ENCODE measurements at regions not wholly inside any gene's neighbourhood (a gene's known extent, or its start where the extent isn't known, plus 50 kb on each side); places are given as distances from the start of the nearest gene placed in this dataset.
"Not testable (repeated sequence)": the region's sequence is repeated elsewhere in the genome, so short reads cannot be mapped to it uniquely, and the experiment has no call there.

DNA sequence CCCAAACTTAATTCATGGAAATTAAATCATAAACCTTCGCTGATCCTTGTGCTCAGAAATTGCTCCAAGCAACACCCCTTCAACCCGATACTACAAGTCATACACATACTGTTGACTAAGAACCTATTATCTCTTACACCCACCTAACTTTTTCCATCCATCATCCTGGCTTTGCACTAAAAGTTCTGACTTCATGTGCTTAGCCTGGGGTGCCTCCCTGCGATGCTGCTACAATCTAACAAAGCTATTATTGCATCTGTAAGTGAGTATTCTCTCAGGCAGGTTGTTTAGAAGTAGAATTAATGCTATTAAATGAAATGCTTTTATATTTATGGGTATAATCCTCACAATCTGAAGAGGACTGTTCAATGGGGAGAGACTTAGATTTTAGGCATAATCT lies 619.8 kb downstream of the CCDC85A start:
- DNase-seq (ENCODE audit: low read depth): no peak

DNA sequence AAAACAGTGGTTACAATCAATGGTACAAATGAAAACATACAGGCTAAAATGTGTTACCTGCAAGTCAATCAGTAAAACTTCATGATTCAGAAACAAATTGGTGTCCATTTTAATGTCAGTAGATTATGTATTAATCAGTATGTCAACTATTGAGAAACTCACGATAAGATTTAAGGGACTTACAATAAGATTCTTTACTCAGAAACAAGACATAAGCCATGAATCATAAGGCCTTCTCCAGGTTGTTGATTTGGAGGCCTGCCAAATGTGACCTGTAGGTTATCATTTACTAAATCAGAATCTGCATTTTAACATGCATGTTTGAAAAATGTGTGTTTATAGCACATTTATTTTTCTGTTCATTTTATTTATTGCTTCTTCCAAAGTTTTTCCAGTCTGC lies 623.1 kb downstream of the CCDC85A start:
- no peak for DNase-seq (ENCODE audit: low read depth)

DNA sequence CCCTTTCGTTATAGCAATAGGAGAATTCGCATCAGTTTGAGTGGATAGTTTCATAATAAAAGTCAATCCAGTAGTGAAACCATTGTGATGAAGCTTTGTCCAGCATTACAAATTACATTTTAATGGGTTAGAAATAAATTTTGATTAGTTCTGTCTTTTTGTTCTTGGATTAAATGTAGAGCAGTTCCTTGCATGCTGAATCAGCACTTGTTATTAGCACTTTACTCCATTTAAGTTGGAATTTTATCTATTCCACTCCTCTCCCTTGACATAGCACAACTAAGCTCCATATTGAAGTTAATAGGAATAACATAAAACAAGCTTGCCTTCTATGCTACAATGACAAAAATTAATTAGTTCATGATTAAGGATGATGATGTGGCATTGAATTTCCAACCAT lies 624.1 kb downstream of the CCDC85A start:
- DNase-seq (ENCODE audit: low read depth): no peak

DNA sequence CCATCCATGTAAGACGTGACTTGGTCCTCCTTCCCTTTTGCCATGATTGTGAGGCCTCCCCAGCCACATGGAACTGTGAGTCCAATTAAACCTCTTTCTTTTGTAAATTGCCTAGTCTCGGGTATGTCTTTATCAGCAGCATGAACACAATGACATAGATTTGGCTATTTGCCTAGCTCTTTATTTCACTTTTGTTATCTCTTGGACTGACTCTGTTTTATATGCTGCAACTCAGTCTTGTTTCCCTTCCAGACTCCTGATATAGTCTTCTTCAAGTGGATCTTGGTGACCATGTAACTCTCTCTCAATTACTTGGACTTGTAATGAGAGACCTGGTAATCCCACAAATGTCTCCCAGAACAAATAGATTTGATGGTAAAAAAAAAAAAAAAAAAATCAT lies 627.6 kb downstream of the CCDC85A start:
- DNase-seq (ENCODE audit: low read depth): peak; percentile 13

DNA sequence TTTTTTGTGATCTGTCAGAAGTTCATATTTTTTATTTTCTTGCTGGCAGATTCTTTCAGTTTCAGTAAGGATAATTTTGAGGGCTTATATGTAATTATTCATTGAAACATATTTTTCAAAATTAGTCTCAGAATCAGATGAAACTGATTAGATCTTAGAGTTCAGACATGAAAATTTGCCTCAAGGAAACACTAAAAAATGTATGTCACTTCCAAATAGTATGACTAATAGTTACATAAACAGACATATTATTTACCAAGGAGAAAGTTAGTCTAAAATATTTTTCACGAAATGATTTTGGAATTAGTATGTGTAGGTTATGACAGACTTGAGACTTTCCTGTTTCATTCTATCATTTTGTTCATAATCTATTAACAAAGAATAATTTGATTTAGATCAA lies 628.6 kb downstream of the CCDC85A start:
- DNase-seq (ENCODE audit: low read depth): peak; percentile 45

DNA sequence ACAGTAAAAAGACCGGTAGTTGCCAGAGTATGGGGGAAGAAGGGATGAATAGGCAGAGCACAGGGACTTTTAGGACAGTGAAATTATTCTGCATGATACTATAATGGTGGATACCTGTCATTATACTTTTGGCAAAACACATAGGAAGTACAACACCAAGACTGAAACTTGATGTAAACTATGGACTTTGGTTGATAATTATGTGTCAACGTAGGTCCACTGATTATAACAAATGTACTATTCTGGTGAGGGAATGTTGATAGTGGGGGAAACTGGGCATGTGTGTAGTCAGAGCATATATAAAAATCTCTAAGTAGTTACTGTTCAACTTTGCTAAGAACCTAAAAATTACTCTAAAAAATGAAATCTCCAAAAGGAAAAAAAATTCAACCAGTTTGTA lies 629.7 kb downstream of the CCDC85A start:
- no peak for DNase-seq (ENCODE audit: low read depth)

DNA sequence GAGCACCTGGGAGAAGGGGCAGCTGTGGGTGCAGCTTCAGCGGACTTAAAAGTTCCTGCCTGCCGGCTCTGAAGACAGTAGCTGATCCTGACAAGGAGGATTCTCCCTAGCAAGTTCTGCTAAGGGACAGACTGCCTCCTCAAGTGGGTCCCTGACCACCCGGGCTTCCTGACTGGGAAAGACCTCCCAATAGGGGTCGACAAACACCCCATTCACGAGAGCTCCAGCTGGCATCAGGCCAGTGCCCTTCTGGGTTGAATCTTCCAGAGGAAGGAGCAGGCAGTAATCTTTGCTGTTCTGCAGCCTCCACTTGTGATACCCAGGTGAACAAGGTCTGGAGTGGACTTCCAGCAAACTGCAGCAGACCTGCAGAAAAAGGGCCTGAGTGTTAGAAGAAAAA lies 632.9 kb downstream of the CCDC85A start:
- DNase-seq (ENCODE audit: low read depth): no peak

DNA sequence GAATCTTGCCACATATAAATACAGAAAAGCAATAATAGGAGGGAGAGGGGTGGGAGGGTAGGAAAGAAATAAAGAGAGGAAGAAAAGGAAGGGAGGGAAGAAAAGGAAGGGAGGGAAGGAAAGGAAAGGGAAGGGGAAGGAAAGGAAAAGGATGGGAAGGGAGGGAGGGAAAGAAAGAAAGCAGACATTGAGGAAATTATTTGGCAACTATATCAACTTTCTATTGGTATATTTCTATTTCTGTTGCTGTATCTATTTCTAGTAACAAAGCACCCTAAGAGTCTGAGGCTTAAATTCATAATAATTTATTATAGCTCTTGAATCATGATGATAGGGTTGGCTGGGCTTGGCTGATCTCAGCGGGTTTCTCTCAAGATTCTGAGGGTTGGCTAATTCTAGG lies 648.0 kb downstream of the CCDC85A start:
- no peak for DNase-seq (ENCODE audit: low read depth)

DNA sequence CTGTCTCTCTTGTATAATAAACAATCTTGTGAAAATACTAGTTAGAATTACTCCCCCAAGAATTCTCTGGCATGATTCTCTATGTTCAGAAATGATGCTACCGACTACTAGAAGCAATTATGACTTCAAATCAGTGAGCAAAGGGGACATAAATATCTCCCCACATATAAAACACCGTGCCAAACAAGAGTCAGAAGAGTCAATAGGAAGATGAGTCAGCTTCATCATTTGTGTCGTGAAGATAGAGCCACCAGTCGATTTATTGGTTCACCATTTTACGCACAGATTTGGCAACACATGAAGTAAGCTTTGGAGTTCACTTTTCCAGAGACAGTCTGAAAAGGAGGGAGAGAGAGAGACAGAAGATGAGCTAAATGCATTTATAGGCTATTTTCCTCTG lies 650.9 kb downstream of the CCDC85A start:
- DNase-seq (ENCODE audit: low read depth): no peak

DNA sequence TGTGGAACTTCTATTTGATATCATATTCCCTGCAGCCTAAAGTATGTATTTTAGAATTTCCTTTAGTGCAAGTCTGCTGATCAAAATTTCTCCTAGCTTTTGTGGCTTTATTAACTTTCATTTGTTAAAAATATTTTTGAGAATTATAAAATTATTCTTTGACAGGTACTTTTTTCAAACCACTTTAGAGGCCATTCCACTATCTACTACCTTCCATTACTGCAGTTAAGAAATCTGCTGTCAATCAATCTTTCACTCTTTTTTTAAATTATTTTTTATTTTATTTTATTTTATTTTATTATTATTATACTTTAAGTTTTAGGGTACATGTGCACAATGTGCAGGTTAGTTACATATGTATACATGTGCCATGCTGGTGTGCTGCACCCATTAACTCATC lies 656.2 kb downstream of the CCDC85A start:
- not testable (repeated sequence) for DNase-seq (ENCODE audit: low read depth)

DNA sequence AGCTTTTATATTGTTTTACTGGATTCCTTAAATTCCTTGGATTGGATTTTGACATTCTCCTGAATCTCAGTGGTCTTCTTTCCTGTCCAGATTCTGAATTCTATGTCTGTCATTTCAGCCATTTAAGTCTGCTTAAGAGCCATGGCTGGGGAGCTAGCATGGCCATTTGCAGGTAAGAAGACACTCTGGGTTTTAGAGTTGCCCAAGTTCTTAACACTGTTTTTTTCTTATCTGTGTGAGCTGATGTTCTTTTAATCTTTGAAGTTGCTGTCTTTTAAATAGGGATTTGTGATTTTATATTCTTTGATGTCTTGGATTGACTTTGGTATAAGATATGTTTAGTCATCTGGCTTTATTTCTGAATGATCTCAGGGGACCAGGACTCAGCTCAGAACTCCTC lies 677.2 kb downstream of the CCDC85A start:
- DNase-seq (ENCODE audit: low read depth): peak; percentile 6

DNA sequence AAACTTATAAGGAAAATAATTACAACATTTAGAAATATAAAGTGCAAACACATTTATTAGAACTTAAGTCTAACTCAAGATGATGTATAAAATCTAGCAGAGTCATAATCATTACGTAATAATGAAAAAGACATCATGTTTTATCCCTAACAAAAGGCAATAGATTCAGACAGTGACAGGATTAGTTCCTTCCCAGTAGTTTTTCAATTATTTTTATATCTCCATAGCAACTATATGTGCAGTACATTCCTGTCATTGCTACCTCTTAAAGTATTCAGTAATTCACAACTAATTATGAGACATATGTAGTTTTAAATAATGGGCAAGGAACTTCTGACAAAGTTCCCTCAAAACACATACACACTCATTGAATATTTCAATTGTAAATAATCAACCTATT lies 687.9 kb downstream of the CCDC85A start:
- peak; percentile 54 for DNase-seq (ENCODE audit: low read depth)

DNA sequence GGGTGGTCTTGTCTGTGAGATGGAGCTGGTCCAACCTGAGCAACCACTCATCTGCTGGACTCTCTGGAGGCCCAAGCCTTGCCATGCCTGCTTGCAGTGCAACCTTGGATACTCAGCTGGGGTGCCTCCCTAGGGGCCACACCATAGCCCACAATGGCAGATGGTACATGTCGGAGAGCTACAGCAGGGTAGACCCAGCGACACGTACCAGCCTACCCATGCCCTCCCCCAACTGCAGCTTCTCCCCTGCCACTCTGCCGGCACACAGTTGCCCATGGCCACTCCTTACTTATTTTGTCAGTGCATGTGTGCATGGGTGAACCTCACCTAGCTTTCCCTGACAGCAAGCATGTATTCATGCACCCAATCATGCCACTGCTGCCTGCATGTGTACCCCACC lies 690.9 kb downstream of the CCDC85A start:
- no peak for DNase-seq (ENCODE audit: low read depth)

DNA sequence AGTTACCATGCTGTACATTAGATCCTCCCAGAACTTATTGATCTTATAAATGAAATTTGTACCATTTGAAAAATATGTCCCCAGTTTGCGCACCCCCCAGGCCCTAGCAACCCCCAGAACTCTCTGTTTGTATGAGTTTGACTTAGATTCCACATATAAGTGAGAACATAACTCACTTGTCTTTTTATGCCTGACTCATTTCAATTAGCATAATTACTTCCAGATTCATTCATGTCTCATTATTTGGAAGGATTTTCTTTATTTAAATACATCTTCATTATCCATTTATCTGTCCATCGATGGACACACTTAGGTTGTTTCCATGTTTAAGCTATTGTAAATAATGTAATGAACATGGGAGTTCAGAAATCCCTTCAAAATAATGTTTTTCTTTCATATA lies 705.9 kb downstream of the CCDC85A start:
- peak; percentile 25 for DNase-seq (ENCODE audit: low read depth)

DNA sequence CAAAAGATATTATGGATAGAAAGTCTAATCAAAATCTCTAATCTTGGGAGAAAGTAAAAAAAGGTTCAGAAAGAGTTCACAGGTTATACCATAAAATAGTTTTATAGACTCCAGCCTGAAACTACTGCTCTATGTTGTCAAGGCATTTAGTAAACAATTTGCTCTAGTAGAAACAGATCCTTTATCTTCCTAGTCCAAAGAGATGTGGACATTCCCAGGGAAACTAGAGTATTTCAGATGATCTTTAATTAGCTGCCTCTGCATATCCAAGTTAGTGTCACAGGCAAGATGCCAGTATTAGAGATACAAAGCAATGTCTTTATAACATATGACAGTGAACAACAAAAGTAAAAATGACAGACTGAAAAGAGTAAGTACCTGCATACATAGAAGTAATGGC lies 708.6 kb downstream of the CCDC85A start:
- DNase-seq (ENCODE audit: low read depth): peak; percentile 44

DNA sequence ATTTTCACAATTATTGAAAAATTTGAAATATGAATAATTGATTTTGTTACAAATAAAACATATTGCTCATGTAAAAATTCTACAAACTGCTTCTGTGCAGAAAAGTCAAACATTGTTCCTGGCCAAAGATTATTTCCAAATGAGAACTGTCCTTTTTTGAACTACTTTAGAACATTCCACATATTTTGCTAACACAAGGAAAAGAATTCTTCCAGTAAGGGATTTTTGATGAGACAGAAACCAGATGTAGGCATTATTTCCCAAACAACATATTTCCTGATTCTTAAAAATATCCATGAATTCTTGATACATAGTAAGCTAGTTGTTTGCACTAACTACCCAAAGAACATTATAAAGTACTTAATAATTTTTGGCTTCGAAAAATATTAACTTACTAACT lies 715.2 kb downstream of the CCDC85A start:
- DNase-seq (ENCODE audit: low read depth): peak; percentile 42

DNA sequence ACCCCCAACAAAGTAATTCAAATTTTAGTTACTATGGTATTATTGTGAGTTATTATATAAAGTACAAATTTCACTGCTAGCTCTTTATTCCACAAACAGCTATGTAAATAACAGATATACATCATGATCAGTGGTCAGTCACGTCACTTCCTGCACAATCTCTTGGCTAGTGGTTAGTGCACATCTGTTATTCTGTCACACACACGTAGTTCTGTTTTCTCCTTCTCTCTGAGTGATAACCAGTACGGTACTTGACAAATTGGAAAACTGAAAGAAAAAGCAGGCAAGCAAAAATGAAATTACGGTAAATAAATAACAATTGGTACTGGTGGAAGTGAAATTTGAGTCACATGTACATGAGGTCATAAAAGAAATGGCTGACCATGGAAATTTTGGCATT lies 728.7 kb downstream of the CCDC85A start:
- no peak for DNase-seq (ENCODE audit: low read depth)

DNA sequence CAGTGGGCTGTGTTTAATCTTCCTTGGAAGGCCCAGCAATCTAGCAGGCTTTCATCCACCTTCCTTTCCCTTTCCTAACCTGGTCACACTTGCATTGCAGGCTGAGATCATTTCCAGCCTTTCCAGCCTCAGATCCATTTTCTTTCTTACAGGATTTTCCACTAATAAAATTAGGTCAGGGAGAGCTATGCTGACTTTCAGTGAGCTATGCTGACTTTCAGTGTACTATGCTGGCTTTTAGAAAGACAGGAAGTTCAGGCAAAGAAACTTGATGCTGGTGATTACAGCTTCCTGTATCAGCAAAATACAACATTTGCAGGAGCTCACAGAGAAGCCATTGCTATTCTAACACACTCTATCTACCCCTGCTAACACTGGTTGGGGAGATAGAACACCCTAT lies 735.0 kb downstream of the CCDC85A start:
- DNase-seq (ENCODE audit: low read depth): peak; percentile 9

DNA sequence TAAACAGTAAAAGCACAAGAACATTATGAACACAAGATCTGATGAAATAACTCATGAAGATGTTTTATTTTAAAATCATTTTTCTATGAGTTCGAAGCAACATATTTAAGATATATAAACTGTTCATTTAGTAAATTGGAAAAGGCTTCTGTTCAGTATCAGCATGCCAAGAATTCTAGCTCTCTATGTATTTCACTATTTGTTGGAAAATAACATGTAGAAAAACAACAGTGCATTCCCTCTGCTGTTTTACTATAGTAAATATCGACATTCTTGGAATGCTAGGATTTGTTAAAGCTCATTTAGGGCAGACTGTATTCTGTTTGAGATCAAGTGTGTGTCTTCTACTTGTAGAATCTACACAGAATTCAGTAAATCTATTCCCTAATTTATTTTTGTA lies 750.2 kb downstream of the CCDC85A start:
- no peak for DNase-seq (ENCODE audit: low read depth)

DNA sequence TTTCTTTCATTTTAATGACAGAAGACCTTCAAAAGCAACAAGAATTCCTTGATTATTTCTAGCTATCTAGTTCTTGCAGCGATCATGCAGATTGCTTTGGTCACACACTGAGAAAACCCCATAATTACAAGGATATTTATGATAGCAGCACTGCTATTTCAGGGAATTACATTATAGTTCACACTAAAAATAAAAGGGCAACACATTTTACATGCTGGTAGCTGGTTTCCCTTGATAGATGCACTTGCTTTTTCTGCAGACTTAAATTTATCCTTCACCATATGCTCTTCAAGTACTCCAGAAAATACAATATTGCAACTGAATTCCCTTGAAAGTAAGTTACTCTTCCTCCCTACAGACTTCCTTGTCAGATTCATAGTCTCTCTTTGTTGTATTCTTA lies 751.1 kb downstream of the CCDC85A start:
- DNase-seq (ENCODE audit: low read depth): no peak

DNA sequence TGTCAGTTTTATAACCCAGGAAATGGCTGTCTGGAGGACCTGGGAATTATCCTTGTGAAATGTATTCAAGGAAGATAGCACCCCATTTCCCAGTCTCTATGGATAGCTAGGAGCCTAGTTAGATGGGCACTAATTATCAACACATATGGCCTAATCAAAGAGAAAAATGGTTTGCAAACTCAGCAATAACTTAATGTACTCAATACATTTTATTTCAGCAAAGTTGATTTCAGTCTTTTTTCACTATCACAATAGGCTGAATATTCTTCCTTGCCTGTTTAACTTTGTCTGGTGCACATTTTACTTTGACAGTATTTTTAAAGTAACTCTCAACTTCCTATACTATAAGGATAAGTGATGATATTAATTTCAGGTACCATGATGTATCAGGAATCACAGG lies 756.3 kb downstream of the CCDC85A start:
- no peak for DNase-seq (ENCODE audit: low read depth)

DNA sequence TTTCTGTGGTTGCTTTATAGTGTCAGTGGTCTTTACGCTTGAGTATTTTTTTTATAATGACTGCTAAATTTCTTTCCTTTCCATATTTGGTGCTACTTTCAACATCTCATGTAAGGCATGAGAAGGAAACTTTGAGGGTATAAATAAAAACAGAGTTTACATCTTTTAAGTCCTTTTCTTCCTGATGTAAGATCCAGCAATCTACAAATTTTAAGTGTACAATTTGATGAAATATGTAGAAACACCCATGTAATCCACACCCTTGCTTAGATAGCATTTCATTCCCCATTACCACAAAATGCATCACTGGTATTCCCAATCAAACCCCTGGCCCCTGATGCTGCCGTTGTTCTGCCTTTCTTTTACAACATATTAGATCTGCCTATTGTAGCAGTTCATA lies 769.1 kb downstream of the CCDC85A start:
- no peak for DNase-seq (ENCODE audit: low read depth)

DNA sequence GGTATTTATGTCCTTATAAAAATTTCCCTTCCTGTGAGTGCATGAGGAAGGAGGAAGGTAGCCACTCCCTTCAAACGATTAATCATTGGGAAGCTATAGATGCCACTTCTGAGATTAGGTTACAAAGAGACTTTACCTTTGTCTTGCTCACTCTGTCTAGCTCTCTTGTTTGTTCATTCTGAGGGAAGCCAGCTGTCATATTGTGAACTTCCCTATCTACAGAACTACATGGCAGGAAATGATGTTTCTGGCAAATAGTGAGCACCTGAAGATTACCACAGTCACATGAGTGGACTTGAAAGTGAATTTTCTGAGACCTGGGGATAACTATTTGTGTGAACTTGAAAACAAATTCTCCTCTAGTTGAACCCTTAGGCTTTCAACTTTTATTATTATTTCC lies 776.8 kb downstream of the CCDC85A start:
- DNase-seq (ENCODE audit: low read depth): no peak

DNA sequence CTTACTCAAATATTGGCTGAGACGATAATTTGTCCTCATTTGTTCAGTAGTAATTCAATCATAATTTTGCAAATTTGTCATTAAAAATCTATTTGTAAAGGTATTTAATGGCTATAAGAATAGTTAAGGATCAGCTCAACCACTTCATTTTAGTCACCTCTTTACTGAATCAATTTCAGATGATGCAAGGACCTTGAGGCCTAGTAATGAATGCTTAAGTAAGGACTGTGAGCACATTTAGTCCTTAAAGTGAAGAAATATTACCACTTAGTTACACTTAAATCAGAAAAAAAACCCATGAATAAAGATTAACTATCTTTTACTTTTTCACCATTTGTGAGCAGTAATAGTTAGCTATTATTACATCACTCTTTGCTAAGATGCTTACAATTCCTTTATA lies 778.9 kb downstream of the CCDC85A start:
- DNase-seq (ENCODE audit: low read depth): no peak

DNA sequence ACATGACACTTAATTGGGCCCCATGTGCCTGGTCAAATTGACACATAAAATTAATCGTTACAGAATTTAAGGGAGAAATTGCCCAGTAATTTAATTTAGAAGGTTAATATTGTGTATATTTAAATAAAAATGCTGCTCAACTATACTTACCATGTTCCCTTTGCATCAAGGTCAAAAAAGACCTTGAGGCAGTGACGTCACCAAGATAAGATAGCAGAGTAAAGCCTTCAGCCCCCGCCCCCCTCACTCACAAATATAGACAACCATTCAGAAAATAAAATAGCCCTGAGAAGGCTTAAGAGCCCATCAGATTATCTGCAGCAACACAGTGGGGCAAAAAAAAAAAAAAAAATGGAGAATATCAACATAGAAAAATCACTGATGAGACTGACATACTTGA lies 785.7 kb downstream of the CCDC85A start:
- DNase-seq (ENCODE audit: low read depth): no peak

All from EH (cell line).